ENCODE measurements at regions not wholly inside any gene's neighbourhood (a gene's known extent, or its start where the extent isn't known, plus 50 kb on each side); places are given as distances from the start of the nearest gene placed in this dataset.
A peak's percentile ranks its signal among the peaks of the same experiment; 100 is the strongest.

GRCh38 chr6:24990944-24991809 is 55.4 kb upstream of the RIPOR2 start:
- Histone ChIP-seq H3K4me3 (no peak overlapping the region), H2AFZ (no peak overlapping the region), H3K9me2 (replicated peaks; ENCODE audit: insufficient read depth) (no peaks in the 10 kb centered on the region), H4K20me1 (ENCODE audit: insufficient read depth, poor library complexity, severe bottlenecking) (no peaks in the 10 kb centered on the region), H3K79me2 (no peaks in the 10 kb centered on the region), H3K4me1 (ENCODE audit: insufficient read depth) (no peaks in the 10 kb centered on the region), H3K9me3 (ENCODE audit: low read depth) (no peaks in the 10 kb centered on the region), H3K27ac (no peak overlapping the region), H3K4me2 (no peak overlapping the region), H3K36me3 (replicated peaks; ENCODE audit: insufficient read depth, low read depth) (no peaks in the 10 kb centered on the region), H3K27me3 (no peaks in the 10 kb centered on the region)
- DNase-seq (ENCODE audit: low spot score): no peak
- no peak for TF ChIP-seq EZH2 (IDR thresholded peaks at IDR 0.05; ENCODE audit: borderline replicate concordance)
- no peak for TF ChIP-seq EZH2phosphoT487 (IDR thresholded peaks at IDR 0.05; ENCODE audit: low read depth, severe bottlenecking, unreplicated experiment)
- TF ChIP-seq, protein P1, sequence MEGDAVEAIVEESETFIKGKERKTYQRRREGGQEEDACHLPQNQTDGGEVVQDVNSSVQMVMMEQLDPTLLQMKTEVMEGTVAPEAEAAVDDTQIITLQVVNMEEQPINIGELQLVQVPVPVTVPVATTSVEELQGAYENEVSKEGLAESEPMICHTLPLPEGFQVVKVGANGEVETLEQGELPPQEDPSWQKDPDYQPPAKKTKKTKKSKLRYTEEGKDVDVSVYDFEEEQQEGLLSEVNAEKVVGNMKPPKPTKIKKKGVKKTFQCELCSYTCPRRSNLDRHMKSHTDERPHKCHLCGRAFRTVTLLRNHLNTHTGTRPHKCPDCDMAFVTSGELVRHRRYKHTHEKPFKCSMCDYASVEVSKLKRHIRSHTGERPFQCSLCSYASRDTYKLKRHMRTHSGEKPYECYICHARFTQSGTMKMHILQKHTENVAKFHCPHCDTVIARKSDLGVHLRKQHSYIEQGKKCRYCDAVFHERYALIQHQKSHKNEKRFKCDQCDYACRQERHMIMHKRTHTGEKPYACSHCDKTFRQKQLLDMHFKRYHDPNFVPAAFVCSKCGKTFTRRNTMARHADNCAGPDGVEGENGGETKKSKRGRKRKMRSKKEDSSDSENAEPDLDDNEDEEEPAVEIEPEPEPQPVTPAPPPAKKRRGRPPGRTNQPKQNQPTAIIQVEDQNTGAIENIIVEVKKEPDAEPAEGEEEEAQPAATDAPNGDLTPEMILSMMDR (IDR thresholded peaks at IDR 0.05; ENCODE audit: poor library complexity): no peak
- WGBS (ENCODE audit: low lambda C conversion rate, missing lambda C conversion rate): 87% methylated on average over 4 of the region's 4 CpGs

DNA sequence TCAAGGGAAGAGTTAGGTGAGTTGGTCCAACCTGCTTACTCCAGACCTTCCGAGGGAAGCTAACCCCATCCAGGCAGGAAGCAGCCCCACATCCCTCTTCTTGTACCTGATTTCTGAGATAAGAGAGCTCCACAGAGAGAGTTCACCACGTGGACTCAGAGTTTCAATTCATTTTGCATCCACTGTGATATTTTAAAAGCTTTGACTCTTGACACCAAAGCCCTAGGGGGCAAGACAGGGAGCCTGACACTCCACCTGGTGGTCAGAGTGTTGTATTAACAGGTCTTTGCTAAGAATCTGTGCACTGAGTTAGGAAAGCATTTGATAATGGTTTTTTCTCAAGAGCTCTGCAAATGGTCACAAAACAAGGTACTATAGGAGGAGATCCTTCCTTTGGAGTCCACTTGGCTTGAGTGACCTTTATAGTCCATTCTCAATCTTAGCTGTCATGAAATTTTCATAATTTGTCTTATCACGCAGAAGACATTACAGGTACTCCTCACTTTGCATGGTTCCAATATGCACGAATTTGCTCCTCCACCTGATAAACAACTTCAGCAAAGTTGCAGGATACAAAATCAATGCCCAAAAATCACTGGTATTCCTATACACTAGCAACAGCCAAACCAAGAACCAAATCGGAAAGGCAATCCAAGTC is 56.2 kb upstream of the RIPOR2 start:
- no peak overlapping the region for H3K27ac ChIP-seq
- H4K20me1 ChIP-seq (ENCODE audit: insufficient read depth, poor library complexity, severe bottlenecking): no peaks in the 10 kb centered on the region
- no peaks in the 10 kb centered on the region for H3K36me3 ChIP-seq (replicated peaks; ENCODE audit: insufficient read depth, low read depth)
- peaks cover 4% of the 10 kb centered on the region for H3K4me1 ChIP-seq (ENCODE audit: insufficient read depth)
- 76% methylated on average over 5 of the region's 5 CpGs for WGBS (ENCODE audit: low lambda C conversion rate, missing lambda C conversion rate)
- H3K9me2 ChIP-seq (replicated peaks; ENCODE audit: insufficient read depth): no peaks in the 10 kb centered on the region
- H3K27me3 ChIP-seq: no peaks in the 10 kb centered on the region
- H2AFZ ChIP-seq: no peak overlapping the region
- no peak overlapping the region for H3K4me3 ChIP-seq
- no peaks in the 10 kb centered on the region for H3K79me2 ChIP-seq
- no peak overlapping the region for H3K4me2 ChIP-seq
- TF ChIP-seq EZH2 (IDR thresholded peaks at IDR 0.05; ENCODE audit: borderline replicate concordance): no peak
- TF ChIP-seq, protein P1 (IDR thresholded peaks at IDR 0.05; ENCODE audit: poor library complexity): peak; percentile 64
- peak; percentile 70 for DNase-seq (ENCODE audit: low spot score)
- H3K9me3 ChIP-seq (ENCODE audit: low read depth): no peaks in the 10 kb centered on the region

DNA sequence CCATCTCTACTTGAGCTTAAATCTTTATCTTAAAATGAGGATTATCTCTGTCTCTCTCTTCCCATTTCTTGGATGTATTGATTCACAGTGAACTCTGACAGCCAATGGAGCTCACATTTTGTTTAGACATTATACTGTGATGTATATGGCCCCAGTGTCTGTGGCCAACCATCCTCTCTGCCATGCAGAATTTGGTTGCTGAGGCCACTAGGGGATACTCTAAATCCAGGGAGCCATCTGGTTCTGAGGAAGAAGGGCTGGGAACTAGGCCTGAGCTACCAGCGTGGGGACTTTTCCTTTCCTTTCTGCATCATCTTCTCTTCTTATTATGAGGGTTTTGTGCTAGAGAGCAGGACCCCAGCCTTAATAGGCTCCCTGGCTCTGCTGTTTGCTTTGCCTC is 59.1 kb upstream of the RIPOR2 start:
- Histone ChIP-seq H2AFZ (no peak overlapping the region), H3K9me2 (replicated peaks; ENCODE audit: insufficient read depth) (no peaks in the 10 kb centered on the region), H4K20me1 (ENCODE audit: insufficient read depth, poor library complexity, severe bottlenecking) (no peaks in the 10 kb centered on the region), H3K4me2 (no peak overlapping the region), H3K4me1 (ENCODE audit: insufficient read depth) (peaks cover 4% of the 10 kb centered on the region), H3K9me3 (ENCODE audit: low read depth) (no peaks in the 10 kb centered on the region), H3K27ac (no peak overlapping the region), H3K79me2 (no peaks in the 10 kb centered on the region), H3K4me3 (no peak overlapping the region), H3K36me3 (replicated peaks; ENCODE audit: insufficient read depth, low read depth) (no peaks in the 10 kb centered on the region), H3K27me3 (no peaks in the 10 kb centered on the region)
- DNase-seq (ENCODE audit: low spot score): no peak
- TF ChIP-seq EZH2phosphoT487 (IDR thresholded peaks at IDR 0.05; ENCODE audit: low read depth, severe bottlenecking, unreplicated experiment): no peak
- TF ChIP-seq, protein P1 (IDR thresholded peaks at IDR 0.05; ENCODE audit: poor library complexity): no peak
- TF ChIP-seq EZH2 (IDR thresholded peaks at IDR 0.05; ENCODE audit: borderline replicate concordance): no peak
- WGBS (ENCODE audit: low lambda C conversion rate, missing lambda C conversion rate): 77% methylated on average over 1 of the region's 1 CpG

Data from hepatocyte (in vitro differentiated cells).